Fibroblast of upper back skin (primary cell): ENCODE measurements at regions not wholly inside any gene's neighbourhood (a gene's known extent, or its start where the extent isn't known, plus 50 kb on each side); places are given as distances from the start of the nearest gene placed in this dataset.
A peak's percentile ranks its signal among the peaks of the same experiment; 100 is the strongest.
"Not testable (repeated sequence)": the region's sequence is repeated elsewhere in the genome, so short reads cannot be mapped to it uniquely, and the experiment has no call there.

ENCODE experiments used
- DNase-seq: peaks from one replicate; pipeline ENCODE4 v3.0.0-alpha.2; 2013

DNA sequence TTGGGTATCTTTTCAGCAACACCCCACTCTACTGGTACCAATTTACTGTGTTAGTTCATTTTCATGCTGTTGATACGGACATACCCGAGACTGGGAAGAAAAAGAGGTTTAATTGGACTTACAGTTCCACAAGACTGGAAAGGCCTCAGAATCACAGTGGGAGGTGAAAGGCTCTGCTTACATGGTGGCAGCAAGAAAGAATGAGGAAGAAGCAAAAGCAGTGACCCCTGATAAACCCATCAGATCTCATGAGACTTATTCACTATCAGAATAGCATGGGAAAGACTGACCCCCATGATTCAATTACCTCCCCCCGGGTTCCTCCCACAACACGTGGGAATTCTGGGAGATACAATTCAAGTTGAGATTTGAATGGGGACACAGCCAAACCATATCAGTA, 473.1 kb downstream of the RNF144A start:
- not testable (repeated sequence) for DNase-seq

DNA sequence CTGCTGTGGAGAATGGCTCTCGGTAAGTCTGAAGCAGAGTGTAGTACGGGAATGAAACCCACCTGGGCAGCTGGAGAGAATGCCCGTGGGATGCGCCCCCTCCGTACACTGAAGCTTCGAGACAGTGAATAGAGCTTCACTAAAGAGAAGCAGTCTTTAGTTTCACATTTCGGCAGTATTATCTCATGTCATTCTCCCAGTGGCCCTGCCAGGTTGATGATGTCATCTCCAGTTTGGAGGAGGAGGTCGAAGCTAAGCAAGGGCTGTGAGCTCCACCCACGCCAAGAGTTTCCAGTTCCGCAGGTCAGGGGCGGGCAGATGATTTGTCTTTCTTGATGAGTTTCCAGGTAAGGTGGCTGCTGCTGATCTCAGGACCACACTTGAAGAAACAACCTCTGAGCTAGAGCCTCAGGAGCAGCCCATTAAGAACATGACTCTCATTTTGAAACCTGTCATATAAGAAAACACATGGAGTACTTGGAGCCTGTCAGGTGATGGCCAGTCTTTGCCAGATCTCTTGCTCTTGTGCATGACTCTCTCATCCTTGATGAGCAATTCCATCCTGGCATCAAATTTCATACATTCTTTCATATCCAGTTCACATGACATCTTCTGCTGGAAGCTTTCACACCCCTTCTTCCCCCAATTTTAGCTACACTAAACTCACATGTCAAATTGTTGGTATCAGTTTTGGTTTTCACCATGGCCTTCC, 475.0 kb downstream of the RNF144A start:
- DNase-seq, result peak; percentile 28

DNA sequence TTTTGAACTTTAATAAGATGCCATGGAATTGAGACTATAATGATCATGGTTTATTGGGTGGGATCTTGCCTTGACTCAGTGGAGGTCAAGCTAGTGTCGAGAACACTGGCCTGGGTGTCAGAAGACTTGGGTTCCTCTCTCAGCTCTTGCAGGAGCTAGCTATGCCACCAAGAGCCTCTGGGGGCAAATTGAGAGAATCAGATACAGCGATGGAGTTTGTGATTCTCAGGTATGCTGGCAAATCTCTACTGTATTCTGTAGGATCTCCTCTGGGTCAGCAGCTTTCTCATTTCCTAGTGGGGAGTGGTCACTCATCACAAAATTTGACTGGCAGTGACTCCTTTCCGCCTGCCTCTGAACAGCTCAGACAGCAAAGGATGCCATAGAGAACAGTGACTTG, 477.0 kb downstream of the RNF144A start:
- DNase-seq, result no peak

GRCh38 chr2:7400628-7401027, 483.4 kb downstream of the RNF144A start:
- DNase-seq, result peak; percentile 28

DNA sequence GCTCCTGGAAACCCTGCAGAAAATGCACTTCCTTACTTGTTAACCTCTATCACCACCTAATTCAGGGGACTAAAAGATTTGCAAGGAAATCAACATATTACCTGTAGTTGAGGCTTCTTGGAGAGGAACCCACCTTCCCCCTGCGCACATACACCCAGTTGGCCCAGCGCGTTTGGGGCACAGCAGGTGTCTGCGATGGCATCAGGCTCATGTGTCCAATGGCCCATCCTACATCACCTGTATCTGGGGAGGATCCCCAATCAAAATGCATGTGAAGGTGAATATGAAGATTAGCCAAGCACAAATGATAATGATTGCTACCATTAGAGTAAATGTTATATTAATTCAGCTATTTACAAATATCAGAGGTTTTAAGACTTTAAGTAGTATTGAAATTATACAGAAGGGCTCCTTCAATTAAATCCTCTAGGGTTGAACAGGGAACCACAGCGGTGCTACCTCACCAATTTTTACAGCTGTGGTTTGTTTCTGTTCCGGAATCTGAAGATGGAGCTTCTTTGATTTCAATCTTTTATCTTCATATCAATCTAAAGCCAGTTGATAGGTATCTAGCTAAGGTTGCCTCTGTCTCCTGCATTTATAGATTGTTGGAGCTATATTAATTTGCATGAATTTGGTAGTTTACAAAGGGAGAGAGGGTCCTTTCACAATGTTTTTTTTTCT, 486.0 kb downstream of the RNF144A start:
- no peak for DNase-seq

GRCh38 chr2:7405861-7406715, 488.9 kb downstream of the RNF144A start:
- DNase-seq, result no peak

- no peak for DNase-seq
Measured at GRCh38 chr2:7407001-7407400, 489.8 kb downstream of the RNF144A start.

DNA sequence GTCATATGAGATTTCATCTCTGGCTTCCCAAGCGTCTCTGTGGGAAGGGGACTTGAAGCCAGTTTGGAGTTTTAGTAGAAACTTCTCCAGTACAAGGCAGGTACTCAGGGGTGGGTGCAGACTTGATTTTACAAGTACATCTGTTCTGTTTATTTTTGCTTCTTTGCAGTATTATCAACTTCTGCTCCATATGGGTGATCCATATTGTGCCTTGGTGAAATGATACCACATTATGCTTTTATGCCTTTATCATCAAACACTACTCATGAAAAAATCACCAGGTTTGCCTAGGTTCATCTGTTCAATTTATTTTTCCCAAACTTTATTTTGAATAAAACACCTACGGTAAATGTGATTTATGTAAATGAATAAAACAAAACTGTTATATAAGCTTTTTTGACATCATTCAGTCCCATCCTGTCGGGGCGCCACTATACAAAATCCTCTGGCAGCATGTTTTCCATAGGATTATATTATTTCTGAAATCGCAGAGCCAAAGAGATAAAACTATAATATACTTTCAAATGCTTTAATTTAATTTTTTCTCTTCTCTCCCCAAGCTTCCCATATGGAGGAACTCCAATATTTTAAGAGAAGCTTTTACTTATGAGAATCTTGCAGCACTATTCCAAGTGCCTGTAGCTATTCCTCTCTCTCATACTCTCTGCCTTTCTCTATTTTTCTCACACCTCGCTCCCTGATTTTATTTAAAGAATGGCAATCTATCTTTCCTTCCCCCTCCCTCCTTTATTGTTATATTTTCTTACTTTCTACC, 490.9 kb downstream of the RNF144A start:
- DNase-seq, result no peak

- no peak for DNase-seq
Measured at GRCh38 chr2:7411691-7412090, 494.5 kb downstream of the RNF144A start.

GRCh38 chr2:7417845-7418742, 500.9 kb downstream of the RNF144A start:
- DNase-seq, result no peak

GRCh38 chr2:7419186-7419585, 502.0 kb downstream of the RNF144A start:
- no peak for DNase-seq

DNA sequence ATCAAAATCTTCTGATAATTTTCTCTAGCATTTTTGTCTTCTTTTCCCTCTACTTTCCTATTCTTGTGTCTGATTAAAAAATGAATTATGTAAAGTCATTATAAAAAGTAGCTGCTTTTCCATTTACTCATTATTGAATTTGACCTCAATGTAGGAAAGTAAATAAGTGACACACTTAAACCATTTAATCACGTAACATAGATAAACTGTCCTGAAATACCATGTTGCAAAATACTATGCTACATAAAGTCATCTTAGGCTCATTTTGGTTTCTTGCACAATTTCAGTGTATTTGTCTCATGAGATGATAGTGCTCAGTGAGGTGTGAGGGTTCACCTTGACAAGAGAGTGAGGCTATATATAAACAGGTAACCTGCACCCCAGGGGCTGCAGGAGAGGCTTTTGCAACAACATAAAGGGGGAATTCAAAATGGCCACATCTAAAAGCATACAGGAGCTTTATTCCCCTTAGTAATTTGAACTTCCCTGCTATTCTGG, 502.7 kb downstream of the RNF144A start:
- no peak for DNase-seq

GRCh38 chr2:7420530-7420929, 503.3 kb downstream of the RNF144A start:
- no peak for DNase-seq

DNA sequence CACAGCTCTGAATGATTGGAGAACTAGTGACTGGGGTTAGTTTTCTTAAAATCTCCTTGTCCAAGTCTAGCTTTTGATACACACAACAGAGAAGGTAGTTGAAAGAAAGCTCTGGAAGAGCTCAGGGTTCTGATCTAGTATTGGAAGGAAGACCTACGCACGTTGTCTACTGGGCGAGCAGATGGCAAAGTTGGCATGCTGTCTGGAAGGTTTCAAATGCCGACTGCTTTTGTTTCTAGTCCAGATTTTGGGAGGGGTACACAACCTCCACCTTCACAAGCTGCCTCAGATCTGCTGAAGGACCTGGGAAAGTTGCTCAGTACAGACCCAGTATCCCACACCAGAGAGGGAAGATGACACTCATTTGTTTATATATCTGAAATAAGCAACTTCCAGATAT, 507.3 kb downstream of the RNF144A start:
- DNase-seq, result no peak

GRCh38 chr2:7427293-7428060, 510.3 kb downstream of the RNF144A start:
- DNase-seq, result peak; percentile 75

DNA sequence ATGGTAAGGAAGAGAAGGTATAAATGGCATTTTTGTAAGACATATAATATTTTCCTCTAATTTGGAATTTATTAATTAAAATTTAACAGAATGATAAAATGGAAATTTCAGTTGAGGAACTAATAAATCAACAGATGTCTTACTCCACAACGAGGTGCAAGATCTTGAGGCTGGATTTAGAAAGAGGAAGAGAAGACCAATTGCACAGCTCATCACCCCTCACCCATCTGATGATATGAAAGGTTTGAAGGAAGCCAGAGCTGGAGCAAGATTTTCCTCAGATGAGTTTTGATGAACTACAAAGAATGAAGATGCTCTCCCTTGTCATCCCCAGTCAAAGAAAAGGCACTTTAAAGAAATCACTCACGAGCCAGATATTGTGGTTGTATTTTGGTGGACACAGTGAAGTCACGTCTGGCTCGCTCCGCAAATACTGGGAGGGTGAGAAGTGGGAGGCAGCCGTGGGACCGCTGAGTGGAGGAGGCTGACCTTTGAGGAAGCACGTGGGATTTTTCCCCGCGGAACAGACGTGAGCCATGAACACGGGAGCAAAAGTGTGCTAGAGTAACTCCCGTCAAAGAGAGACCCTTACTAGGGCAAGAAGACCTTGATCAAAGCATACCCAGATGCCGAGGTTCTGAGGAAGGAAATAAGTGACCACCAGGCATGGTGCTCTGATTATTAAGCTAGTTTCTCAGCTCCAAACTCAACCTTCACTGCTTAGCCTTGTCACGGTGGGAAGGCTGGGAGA, 511.4 kb downstream of the RNF144A start:
- DNase-seq, result no peak

DNA sequence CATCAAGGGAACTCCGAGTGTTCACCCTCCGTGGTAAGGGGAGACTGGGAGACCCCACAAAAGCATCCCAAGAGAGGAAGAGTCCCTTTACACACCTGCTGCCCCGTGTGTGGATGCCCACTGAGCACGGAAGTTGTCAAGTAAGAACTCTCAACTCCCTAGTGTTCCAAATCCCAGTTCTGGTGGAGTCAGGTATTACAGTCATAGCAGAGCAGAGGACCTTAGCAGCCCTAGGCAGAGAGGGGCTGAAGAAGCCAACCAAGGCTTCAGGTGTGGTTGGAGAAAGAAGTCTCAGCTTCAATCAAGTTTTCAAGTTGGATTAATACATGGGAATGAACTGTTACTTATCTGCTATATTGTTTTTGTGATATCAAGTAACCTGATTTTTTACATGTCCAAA, 512.5 kb downstream of the RNF144A start:
- no peak for DNase-seq

DNA sequence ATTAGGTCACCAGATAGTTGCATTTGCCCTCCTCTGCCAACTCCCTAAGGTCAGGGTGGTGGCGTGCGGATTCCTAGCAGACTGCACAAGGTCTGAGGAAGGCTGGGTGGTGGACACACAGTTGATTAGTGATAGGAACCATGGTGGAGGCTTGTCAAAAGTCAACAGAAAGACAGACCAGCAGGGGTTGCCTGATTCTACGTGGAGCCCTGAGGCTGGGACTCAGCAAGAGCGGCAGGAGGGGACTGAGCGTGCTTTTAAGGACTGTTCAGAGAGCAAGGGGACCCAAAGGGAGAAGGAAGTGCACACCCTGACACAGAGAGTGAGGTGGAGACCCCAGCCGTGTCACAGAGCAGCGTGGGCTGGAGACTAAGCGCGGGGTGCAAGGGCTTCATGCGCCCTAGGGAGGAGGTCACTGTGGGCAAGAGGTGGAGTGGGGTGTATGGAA, 513.2 kb downstream of the RNF144A start:
- DNase-seq, result no peak

- no peak for DNase-seq
Measured at GRCh38 chr2:7430869-7431641, 513.8 kb downstream of the RNF144A start.
